Tibial nerve (tissue), 4 donors: ENCODE measurements at regions not wholly inside any gene's neighbourhood (a gene's known extent, or its start where the extent isn't known, plus 50 kb on each side); places are given as distances from the start of the nearest gene placed in this dataset.

Source experiments
- CTCF ChIP-seq, 5 experiments: fragments of 200-600 bp in 3 of 5; fragments of 450-650 bp in 2 of 5; sonication (generic) in 3 of 5; IDR thresholded peaks; one replicate each; pipeline ENCODE4 v1.5.1; 2016 to 2019; ENCODE audit warnings: antibody characterized with exemption in 5 of 5, mild to moderate bottlenecking in 3 of 5, moderate library complexity in 2 of 5
- EP300 ChIP-seq, 2 donors: sonication (generic); formaldehyde crosslinking; IDR thresholded peaks; one replicate each; pipeline ENCODE4 v1.6.1; 2017; ENCODE audit warnings: antibody characterized with exemption in 2 of 2, mild to moderate bottlenecking in 1 of 2
- POLR2A ChIP-seq, 2 donors: fragments of 450-650 bp; IDR thresholded peaks; one replicate each; pipeline ENCODE4 v1.6.1; 2017; ENCODE audit warnings: antibody characterized with exemption in 2 of 2, mild to moderate bottlenecking in 2 of 2, moderate library complexity in 2 of 2

- TF ChIP-seq CTCF (IDR thresholded peaks at IDR 0.05) (no peak), EP300 (IDR thresholded peaks at IDR 0.05) (no peak), POLR2A (IDR thresholded peaks at IDR 0.05) (no peak)
Observed at GRCh38 chr10:89829887-89830269, 128.5 kb downstream of the KIF20B start.
